Stimulated activated CD8-positive, alpha-beta memory T cell treated with anti-CD3 and anti-CD28 coated beads, Interleukin-15, amount 100 ng/mL, for 48 hours (primary cell): ENCODE measurements at regions not wholly inside any gene's neighbourhood (a gene's known extent, or its start where the extent isn't known, plus 50 kb on each side); places are given as distances from the start of the nearest gene placed in this dataset.

Experiments used
- DNase-seq, 2 donors: peaks; one replicate each; pipeline ENCODE4 v3.0.0-alpha.2; 2020; ENCODE audit warnings: low read depth in 2 of 2

GRCh38 chr2:196315388-196316049 is 144.1 kb upstream of the STK17B start:
- no peak for DNase-seq

- DNase-seq, result no peak
These were observed 144.7 kb upstream of the STK17B start for GRCh38 chr2:196316050-196316430.

- no peak for DNase-seq
These were observed 147.4 kb upstream of the STK17B start for GRCh38 chr2:196318517-196319377.

- DNase-seq, result no peak
These were observed 151.8 kb upstream of the STK17B start for GRCh38 chr2:196322973-196323810.

- DNase-seq, result no peak
These were observed 152.8 kb upstream of the STK17B start for GRCh38 chr2:196324211-196324610.

GRCh38 chr2:196328088-196328680 is 156.8 kb upstream of the STK17B start:
- DNase-seq, result no peak

GRCh38 chr2:196329959-196330358 is 158.6 kb upstream of the STK17B start:
- no peak for DNase-seq

- no peak for DNase-seq
These were observed 159.3 kb upstream of the STK17B start for GRCh38 chr2:196330645-196331044.

GRCh38 chr2:196331143-196331542 is 159.8 kb upstream of the STK17B start:
- DNase-seq, result no peak

GRCh38 chr2:196331851-196332250 is 160.5 kb upstream of the STK17B start:
- DNase-seq, result no peak

GRCh38 chr2:196333397-196333796 is 162.0 kb upstream of the STK17B start:
- DNase-seq, result no peak

- no peak for DNase-seq
These were observed 163.3 kb upstream of the STK17B start for GRCh38 chr2:196334710-196335109.

GRCh38 chr2:196335221-196335634 is 163.8 kb upstream of the STK17B start:
- DNase-seq, result no peak

GRCh38 chr2:196336207-196336606 is 164.8 kb upstream of the STK17B start:
- no peak for DNase-seq

- no peak for DNase-seq
These were observed 165.3 kb upstream of the STK17B start for GRCh38 chr2:196336715-196337114.

- no peak for DNase-seq
These were observed 166.0 kb upstream of the STK17B start for GRCh38 chr2:196337208-196337953.

GRCh38 chr2:196338440-196338839 is 167.1 kb upstream of the STK17B start:
- DNase-seq, result no peak

GRCh38 chr2:196341277-196341841 is 170.0 kb upstream of the STK17B start:
- DNase-seq, result no peak

GRCh38 chr2:196344397-196344796 is 173.0 kb upstream of the STK17B start:
- DNase-seq, result no peak

GRCh38 chr2:196353717-196354116 is 182.3 kb upstream of the STK17B start:
- no peak for DNase-seq

GRCh38 chr2:196354186-196354585 is 182.8 kb upstream of the STK17B start:
- no peak for DNase-seq
